Colonic mucosa (tissue), 4 donors: ENCODE measurements at regions not wholly inside any gene's neighbourhood (a gene's known extent, or its start where the extent isn't known, plus 50 kb on each side); places are given as distances from the start of the nearest gene placed in this dataset.
A peak's percentile ranks its signal among the peaks of the same experiment; 100 is the strongest.

Experiments used
- DNase-seq: peaks from one replicate; pipeline ENCODE4 v3.0.0-alpha.2; 2020
- H3K27ac ChIP-seq: fragments of 200-600 bp; one replicate; pipeline ENCODE4 v1.8.0; 2021
- H3K27me3 ChIP-seq: fragments of 200-600 bp; one replicate; pipeline ENCODE4 v1.8.0; 2021
- H3K36me3 ChIP-seq: fragments of 200-600 bp; one replicate; pipeline ENCODE4 v1.8.0; 2021
- H3K4me1 ChIP-seq: fragments of 200-600 bp; one replicate; pipeline ENCODE4 v1.8.0; 2021; ENCODE audit warnings: mild to moderate bottlenecking
- H3K4me3 ChIP-seq: fragments of 200-600 bp; one replicate; pipeline ENCODE4 v1.8.0; 2021
- H3K9ac ChIP-seq, 2 donors: one replicate each; pipeline ENCODE4 v1.7.0; 2013; ENCODE audit warnings: control low read depth in 2 of 2, low read depth in 2 of 2, low read length in 2 of 2
- H3K9me3 ChIP-seq: fragments of 200-600 bp; one replicate; pipeline ENCODE4 v1.8.0; 2021
- intact Hi-C: fragments of 100-400 bp; cut with DNase I; formaldehyde crosslinking; loops from one replicate; pipeline ENCODE4 v1.14.1; 2022
- TF ChIP-seq, protein P1 (sequence below): fragments of 200-600 bp; IDR thresholded peaks from one replicate; pipeline ENCODE4 v1.8.0; 2022; ENCODE audit warnings: antibody characterized with exemption, mild to moderate bottlenecking
- donor health status: healthy.
- donor health status: DM: no; HTN: no; CAD: no.
- donor health status: DM: no; HTN: no; CAD: no.

DNA sequence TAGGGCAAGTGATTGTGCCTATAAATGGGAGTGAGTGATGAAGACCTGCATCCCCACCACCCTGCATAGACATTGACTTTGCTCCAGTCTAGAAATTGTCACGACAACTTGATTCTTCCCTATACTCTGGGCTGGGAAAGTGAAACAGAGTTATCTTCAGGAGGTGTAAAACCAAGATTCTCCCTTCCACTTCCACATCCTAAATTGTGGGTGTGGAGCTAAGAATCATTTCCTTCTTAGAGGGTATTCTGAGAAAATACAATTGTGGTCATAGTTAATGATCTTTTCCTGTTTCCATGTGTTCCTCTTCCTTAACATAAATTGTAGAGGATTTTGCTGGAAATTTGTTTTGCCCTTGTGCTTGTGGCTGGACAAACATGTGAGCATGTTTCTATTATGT is 96.8 kb upstream of the PJA2 start:
- Histone ChIP-seq H3K4me1 (no peaks in the 10 kb centered on the region), H3K9ac (no peak overlapping the region), H3K27me3 (no peaks in the 10 kb centered on the region), H3K9me3 (no peaks in the 10 kb centered on the region), H3K27ac (no peak overlapping the region), H3K4me3 (no peak overlapping the region), H3K36me3 (no peaks in the 10 kb centered on the region)
- intact Hi-C loops = no loop called here
- TF ChIP-seq, protein P1, sequence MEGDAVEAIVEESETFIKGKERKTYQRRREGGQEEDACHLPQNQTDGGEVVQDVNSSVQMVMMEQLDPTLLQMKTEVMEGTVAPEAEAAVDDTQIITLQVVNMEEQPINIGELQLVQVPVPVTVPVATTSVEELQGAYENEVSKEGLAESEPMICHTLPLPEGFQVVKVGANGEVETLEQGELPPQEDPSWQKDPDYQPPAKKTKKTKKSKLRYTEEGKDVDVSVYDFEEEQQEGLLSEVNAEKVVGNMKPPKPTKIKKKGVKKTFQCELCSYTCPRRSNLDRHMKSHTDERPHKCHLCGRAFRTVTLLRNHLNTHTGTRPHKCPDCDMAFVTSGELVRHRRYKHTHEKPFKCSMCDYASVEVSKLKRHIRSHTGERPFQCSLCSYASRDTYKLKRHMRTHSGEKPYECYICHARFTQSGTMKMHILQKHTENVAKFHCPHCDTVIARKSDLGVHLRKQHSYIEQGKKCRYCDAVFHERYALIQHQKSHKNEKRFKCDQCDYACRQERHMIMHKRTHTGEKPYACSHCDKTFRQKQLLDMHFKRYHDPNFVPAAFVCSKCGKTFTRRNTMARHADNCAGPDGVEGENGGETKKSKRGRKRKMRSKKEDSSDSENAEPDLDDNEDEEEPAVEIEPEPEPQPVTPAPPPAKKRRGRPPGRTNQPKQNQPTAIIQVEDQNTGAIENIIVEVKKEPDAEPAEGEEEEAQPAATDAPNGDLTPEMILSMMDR = no peak
- DNase-seq = no peak

DNA sequence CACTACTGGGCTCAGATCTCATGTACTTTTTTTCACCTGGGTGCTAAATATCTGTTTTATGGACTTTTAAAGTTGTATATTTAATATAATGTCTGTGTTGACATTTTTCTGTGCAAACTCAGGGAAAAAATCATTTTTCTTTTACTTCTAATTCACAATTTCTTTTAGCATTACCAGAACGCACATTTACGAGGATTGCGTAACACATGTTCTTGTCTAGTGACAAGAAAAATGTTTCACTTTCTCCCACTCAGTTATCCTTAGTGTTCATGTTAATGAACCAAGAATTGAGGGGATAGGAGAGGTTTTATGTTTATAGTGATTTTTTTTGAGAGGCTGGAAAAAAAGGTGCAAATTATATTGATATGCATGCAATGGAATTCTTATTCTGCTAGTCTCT is 86.3 kb upstream of the PJA2 start:
- Histone ChIP-seq H3K9me3 (no peaks in the 10 kb centered on the region), H3K9ac (no peak overlapping the region), H3K27ac (no peak overlapping the region), H3K36me3 (no peaks in the 10 kb centered on the region), H3K4me3 (no peak overlapping the region), H3K4me1 (no peaks in the 10 kb centered on the region), H3K27me3 (no peaks in the 10 kb centered on the region)
- DNase-seq = no peak
- intact Hi-C loops = no loop called here
- TF ChIP-seq, protein P1 = no peak

DNA sequence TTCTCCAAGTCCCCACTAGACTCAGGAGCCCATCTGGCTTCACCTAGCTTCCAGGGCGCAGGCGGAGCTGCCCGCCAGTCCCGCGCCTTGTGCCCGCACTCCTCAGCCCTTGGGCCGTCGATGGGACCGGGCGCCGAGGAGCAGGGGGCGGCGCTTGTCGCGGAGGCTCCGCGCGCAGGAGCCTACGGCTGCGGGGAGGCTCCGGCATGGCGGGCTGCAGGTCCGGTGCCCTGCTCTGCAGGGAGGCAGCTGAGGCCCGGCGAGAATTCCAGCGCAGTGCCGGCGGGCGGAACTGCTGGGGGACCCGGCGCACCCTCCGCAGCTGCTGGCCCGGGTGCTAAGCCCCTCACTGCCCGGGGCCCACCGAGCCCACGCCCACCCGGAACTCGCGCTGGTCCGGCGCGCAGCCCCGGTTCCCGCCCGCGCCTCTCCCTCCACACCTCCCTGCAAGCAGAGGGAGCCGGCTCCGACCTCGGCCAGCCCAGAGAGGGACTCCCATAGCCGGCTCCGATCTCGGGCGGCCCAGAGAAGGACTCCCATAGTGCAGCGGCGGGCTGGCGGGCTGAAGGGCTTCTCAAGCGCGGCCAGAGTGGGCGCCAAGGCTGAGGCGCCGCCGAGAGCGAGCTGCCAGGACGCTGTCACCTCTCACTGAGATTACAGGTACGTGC is 78.1 kb upstream of the PJA2 start:
- DNase-seq = no peak
- no peaks in the 10 kb centered on the region for H3K36me3 ChIP-seq
- H3K9me3 ChIP-seq = no peaks in the 10 kb centered on the region
- TF ChIP-seq, protein P1 = no peak
- peaks cover 9% of the 10 kb centered on the region for H3K4me1 ChIP-seq
- H3K27me3 ChIP-seq = no peaks in the 10 kb centered on the region
- intact Hi-C loops = no loop called here
- H3K27ac ChIP-seq = no peak overlapping the region
- no peak overlapping the region for H3K9ac ChIP-seq
- no peak overlapping the region for H3K4me3 ChIP-seq

DNA sequence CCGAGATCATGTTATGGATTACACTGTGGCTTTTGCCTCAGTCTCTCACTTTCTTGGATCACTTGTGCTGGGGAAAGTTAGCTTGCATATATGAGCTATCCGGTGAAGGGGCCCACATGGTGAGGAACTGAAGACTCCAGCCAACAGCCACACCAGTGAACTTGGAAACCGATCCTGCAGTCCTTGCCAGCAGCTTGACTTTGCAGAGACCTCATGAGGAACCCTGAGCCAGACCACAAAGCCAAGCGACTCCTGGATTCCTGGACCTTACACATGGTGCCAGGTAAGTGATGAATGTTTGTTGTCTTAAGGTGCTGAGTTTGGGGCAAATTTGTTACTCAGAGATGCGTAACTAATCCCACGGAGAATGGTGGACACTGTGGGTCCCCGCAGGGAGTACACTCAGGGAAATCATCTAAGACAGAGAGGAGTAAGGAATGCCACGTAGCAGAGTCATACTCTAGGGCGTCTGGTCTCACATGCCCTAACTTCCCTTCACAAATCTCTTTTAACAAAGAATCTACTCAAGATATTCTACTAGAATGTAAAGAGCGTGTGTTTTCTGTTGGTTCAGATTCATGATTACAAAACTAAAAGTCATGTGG is 76.5 kb upstream of the PJA2 start:
- no peaks in the 10 kb centered on the region for H3K36me3 ChIP-seq
- intact Hi-C loops = no loop called here
- H3K4me3 ChIP-seq = no peak overlapping the region
- TF ChIP-seq, protein P1 = no peak
- no peaks in the 10 kb centered on the region for H3K9me3 ChIP-seq
- H3K9ac ChIP-seq = no peak overlapping the region
- peaks cover 9% of the 10 kb centered on the region for H3K4me1 ChIP-seq
- DNase-seq = no peak
- H3K27ac ChIP-seq = no peak overlapping the region
- H3K27me3 ChIP-seq = no peaks in the 10 kb centered on the region

DNA sequence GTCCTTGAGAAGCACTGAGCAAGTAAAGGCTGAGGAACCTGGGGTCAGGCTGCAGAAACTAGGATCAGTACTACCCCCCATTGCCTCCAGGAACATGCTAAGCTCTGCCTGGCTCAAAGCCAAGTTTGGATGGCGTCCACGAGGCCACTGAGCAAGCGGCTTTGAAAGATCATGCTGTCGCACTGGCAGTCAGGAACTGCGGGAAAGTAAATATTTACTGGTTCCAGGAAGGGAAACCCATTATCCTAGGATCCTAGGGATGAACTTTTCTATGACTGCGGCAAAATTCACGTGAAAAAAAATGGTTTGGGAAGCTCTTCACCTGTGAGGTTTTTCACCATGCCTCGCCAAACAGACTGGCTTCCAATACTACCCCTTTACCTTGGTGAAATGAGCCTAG is 75.3 kb upstream of the PJA2 start:
- no peak overlapping the region for H3K9ac ChIP-seq

More for the DNA sequence above, 75.3 kb upstream of the PJA2 start:
- DNase-seq = peak; percentile 88
- Histone ChIP-seq H3K4me1 (peaks cover 9% of the 10 kb centered on the region), H3K9me3 (no peaks in the 10 kb centered on the region), H3K36me3 (no peaks in the 10 kb centered on the region), H3K27ac (peak overlapping the region; percentile 24), H3K4me3 (no peak overlapping the region), H3K27me3 (no peaks in the 10 kb centered on the region)
- intact Hi-C loops = no loop called here
- TF ChIP-seq, protein P1 = no peak
